Superior temporal gyrus (tissue), 1 donor: ENCODE measurements at regions not wholly inside any gene's neighbourhood (a gene's known extent, or its start where the extent isn't known, plus 50 kb on each side); places are given as distances from the start of the nearest gene placed in this dataset.

ENCODE experiments used
- DNase-seq: peaks from one replicate; pipeline ENCODE4 v3.0.0-alpha.2; 2016; ENCODE audit errors: extremely low spot score

DNA sequence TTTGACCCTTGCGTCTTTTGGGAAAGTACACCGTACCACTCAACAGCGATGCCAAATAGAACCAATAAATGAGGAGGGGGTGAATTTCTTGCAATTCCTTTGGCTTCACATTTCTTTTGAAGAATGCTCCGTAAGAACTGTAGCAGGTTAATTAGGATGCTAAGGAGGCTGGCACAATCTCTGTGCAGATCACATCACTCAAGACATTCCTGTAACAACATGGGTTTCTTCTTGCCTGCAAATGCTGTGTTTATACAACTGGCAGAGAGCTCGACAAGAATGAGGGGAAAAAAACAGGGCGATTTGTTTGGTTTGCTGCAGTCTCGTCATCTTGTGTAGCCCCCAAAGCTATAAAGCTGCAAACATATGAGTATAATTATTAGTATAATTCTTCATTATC is 424.8 kb upstream of the DCC start:
- no peak for DNase-seq

DNA sequence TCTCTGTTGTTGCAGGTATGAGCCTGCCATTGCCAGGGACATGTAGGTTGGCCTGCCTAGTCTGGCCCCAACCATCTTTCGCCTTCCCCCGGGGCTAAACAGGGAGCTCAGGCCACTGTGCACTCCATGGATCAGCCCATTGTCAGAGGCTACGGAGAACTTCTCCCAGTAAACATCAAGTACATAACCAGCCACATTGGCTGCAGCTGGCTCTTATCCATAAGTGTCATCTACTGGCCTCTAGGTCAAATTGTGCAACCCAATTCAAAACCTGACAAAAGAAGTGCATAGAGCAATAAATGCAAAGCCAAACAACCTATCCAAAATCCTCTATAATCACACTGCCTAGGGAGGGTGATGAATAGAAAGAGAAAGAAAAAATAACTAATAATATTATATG is 418.1 kb upstream of the DCC start:
- no peak for DNase-seq

DNA sequence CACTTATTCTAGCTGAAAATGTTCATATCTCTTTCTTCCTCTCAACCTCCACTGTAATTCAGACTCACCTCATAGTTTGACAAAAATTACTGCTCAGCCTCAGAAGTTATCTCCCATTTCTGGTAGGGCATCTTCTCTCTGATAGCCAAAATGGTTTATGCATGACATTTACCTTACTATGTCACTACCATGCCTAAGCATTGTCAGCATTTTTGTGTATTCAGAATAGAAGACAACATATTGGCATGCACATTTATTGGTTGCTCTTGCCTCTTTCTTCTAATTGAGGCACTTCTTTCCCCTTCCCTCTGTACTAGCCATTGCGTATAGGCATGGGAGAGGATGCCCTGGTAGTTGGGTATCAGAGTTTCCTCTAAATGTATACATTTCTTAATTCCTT is 406.1 kb upstream of the DCC start:
- DNase-seq, result no peak

GRCh38 chr18:51936115-51936514 is 403.9 kb upstream of the DCC start:
- no peak for DNase-seq

DNA sequence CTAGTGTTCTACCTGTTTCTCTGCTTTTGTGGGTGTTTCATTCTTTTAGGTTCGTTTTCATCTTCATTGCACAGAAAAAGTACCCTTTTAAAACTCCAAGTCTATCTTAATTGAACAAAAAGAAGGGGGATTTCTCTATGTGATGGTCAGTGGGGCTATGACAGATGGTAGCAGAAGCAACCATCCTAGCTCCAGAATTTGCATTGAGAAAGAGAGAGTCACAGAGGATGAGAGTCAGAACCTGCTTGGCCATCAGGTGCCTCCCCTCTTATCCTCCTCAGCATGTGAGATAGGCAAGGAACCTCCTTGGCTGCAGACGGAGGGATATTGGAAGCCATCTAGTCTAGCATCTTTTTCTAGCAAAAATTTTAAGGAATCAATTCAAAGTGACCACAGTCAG is 398.0 kb upstream of the DCC start:
- DNase-seq, result no peak

- no peak for DNase-seq
Measured at GRCh38 chr18:51943281-51943680, 396.7 kb upstream of the DCC start.

- DNase-seq, result no peak
Measured at GRCh38 chr18:51946946-51947345, 393.1 kb upstream of the DCC start.

GRCh38 chr18:51952844-51953243 is 387.2 kb upstream of the DCC start:
- DNase-seq, result no peak

GRCh38 chr18:51953521-51953920 is 386.5 kb upstream of the DCC start:
- DNase-seq, result no peak

DNA sequence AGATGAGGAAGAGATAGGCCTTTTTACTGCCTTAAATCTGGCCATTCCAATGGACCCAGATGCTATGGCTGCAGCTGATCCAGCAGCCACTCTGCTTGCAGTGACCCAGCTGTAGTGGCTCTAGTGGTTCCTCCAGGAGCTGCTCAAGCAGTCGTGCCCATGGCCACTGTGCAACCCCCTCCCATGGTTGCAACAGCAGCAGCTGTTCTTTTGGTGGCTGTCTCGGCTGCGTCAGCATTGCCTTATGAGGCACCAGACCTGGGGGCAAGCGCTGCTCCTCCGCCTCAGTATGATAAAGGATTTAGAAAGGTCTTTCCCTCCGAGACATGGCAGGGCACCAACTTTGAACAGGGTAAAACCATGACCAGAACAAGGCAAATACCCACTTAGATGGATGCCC is 384.9 kb upstream of the DCC start:
- no peak for DNase-seq

GRCh38 chr18:51957001-51957400 is 383.0 kb upstream of the DCC start:
- no peak for DNase-seq

- DNase-seq, result no peak
Measured at GRCh38 chr18:51980101-51980500, 359.9 kb upstream of the DCC start.

DNA sequence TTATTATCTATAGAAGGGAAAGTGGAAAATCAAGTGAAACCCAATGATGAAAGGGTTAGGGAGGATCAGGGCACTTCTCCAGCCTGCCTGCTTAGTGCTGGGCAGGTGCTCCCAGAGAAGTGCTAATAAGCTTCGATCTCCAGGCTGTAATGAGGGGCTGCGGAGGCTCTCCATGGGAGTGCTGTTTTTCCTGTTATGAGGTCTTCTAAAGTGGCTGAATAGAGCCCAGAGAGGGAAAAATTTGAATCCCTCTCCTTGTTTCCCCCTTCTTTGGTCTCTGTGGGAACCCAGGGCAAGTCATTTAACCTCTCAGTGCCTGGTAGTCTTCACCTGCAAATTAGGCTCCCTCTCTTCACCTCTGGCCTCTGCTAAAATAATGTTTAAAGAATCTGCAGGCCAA is 351.7 kb upstream of the DCC start:
- DNase-seq, result no peak

GRCh38 chr18:51997129-51997528 is 342.9 kb upstream of the DCC start:
- no peak for DNase-seq

DNA sequence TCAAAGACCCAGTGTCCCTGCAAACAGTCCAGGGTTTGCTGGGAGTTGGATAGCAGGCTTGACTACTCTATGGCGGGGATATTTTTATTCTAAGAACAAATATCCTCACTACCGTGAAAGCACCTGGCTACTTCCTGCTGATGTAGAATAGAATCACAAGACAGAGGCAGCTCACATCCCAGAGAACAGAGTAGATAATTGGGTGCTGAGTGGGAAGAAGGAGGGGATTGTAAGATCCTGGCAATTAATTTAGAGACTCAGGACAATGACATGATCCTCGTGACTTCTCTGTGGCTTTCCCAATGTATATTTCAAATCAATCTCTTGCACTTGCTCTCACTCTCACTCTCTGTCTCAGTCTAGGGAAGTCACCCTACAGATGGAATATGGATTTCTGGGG is 341.9 kb upstream of the DCC start:
- no peak for DNase-seq

DNA sequence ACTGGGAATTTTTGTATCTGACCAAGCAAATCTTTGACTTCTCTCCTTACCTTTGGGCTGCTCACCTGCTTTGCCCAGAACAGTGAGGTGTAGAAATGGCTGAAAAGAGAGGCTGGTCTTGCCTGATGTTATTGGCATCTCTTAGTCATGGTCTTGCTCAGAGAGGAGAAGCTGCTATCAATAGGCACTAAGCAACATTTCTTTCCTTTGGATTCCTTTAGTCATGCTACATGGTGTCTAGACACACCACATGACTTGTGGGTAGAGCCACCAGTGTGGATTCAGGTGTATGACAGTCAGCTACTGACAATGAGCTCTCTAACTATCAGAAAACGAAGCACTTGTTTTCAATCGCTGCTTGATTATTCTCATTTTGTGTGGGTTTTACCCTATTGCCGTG is 341.3 kb upstream of the DCC start:
- DNase-seq, result no peak

- no peak for DNase-seq
Measured at GRCh38 chr18:51999351-51999750, 340.6 kb upstream of the DCC start.

DNA sequence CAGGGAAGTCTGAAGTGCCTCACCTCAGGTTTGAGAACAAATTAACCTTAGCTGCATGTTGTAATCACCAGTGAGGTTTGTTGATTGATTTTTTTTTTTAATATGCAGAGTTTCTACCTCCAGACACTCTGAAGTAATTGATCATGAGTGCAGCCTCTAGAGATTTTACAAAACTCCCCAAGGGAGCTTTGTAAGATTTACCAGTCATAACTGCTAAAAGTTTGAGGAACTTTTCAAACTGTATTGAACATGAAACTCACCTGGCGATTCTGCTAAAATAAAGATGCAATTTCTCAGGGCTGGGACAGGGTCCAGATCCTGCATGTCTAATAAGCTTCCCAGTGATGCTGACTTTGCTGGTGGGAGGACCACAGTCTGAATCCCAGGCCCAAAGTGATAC is 339.6 kb upstream of the DCC start:
- DNase-seq, result no peak

- DNase-seq, result no peak
Measured at GRCh38 chr18:52001106-52001505, 338.9 kb upstream of the DCC start.

DNA sequence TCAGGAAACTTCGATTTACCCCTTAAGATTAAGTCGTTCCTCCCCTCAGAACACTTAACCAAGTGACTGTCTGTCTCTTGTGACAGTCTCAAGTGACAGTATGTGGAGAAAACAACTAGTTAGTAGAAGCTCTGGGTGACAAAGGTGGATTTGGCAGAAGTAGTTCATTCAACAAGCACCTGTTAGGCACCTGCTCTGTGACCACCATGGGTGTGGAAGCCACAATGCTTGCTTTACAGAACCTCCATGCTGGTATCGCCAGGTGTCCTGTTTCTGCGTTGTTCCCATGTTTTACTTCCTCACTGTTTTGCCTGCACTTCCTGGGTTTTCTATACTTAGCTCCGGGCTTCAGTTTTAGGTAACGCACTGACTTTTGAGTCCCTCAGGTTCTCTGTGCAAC is 337.4 kb upstream of the DCC start:
- DNase-seq, result no peak

DNA sequence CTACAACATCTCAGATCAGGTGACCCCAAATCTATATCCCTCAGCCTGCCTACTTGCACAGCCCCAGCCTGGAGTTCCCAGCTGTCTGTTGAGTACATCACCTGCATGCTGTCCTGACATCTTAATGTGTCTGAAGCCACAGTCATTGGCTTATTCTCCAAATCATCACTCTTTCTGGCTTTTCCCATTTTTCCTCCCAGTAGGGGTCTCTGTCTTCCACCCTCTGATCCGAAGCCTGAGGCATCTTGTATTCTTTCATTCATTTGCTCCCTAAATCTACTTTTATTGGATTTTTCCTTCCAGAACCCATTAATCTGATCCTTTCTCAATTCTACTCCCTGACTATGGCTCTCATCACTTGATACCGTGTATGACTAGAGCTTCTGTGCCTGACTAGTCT is 332.9 kb upstream of the DCC start:
- DNase-seq, result no peak

- no peak for DNase-seq
Measured at GRCh38 chr18:52008330-52008729, 331.7 kb upstream of the DCC start.

- no peak for DNase-seq
Measured at GRCh38 chr18:52008736-52009135, 331.3 kb upstream of the DCC start.

GRCh38 chr18:52009958-52010357 is 330.0 kb upstream of the DCC start:
- DNase-seq, result no peak
